ENCODE measurements at regions not wholly inside any gene's neighbourhood (a gene's known extent, or its start where the extent isn't known, plus 50 kb on each side); places are given as distances from the start of the nearest gene placed in this dataset.

DNA sequence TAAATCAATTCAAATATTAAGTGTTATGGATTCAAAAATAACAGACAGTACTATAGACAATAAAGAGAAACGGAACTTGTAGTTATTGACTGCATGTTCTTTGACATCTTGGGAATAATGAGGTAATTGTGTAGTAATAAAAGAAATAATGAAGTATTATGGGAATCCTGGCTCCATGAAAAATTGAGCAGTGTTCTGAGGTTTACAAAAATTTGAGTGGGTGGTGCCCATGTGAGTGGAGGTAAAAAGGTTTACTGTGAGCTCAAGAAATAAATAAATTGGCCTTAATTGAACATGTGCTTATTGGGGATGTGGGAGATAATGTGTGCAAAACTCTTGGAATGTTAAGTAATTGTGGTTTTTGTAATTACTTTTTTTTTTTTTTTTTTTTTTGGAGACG is 1013.7 kb upstream of the GJE1 start:
- TF ChIP-seq EZH2phosphoT487 (conservative IDR thresholded peaks at IDR 0.05; ENCODE audit: low read length) = no peak
- TF ChIP-seq, protein P1, sequence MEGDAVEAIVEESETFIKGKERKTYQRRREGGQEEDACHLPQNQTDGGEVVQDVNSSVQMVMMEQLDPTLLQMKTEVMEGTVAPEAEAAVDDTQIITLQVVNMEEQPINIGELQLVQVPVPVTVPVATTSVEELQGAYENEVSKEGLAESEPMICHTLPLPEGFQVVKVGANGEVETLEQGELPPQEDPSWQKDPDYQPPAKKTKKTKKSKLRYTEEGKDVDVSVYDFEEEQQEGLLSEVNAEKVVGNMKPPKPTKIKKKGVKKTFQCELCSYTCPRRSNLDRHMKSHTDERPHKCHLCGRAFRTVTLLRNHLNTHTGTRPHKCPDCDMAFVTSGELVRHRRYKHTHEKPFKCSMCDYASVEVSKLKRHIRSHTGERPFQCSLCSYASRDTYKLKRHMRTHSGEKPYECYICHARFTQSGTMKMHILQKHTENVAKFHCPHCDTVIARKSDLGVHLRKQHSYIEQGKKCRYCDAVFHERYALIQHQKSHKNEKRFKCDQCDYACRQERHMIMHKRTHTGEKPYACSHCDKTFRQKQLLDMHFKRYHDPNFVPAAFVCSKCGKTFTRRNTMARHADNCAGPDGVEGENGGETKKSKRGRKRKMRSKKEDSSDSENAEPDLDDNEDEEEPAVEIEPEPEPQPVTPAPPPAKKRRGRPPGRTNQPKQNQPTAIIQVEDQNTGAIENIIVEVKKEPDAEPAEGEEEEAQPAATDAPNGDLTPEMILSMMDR (IDR thresholded peaks at IDR 0.05; ENCODE audit: insufficient read depth, low read length, poor library complexity, severe bottlenecking) = no peak
